ENCODE measurements at regions not wholly inside any gene's neighbourhood (a gene's known extent, or its start where the extent isn't known, plus 50 kb on each side); places are given as distances from the start of the nearest gene placed in this dataset.
"Not testable (repeated sequence)": the region's sequence is repeated elsewhere in the genome, so short reads cannot be mapped to it uniquely, and the experiment has no call there.

DNA sequence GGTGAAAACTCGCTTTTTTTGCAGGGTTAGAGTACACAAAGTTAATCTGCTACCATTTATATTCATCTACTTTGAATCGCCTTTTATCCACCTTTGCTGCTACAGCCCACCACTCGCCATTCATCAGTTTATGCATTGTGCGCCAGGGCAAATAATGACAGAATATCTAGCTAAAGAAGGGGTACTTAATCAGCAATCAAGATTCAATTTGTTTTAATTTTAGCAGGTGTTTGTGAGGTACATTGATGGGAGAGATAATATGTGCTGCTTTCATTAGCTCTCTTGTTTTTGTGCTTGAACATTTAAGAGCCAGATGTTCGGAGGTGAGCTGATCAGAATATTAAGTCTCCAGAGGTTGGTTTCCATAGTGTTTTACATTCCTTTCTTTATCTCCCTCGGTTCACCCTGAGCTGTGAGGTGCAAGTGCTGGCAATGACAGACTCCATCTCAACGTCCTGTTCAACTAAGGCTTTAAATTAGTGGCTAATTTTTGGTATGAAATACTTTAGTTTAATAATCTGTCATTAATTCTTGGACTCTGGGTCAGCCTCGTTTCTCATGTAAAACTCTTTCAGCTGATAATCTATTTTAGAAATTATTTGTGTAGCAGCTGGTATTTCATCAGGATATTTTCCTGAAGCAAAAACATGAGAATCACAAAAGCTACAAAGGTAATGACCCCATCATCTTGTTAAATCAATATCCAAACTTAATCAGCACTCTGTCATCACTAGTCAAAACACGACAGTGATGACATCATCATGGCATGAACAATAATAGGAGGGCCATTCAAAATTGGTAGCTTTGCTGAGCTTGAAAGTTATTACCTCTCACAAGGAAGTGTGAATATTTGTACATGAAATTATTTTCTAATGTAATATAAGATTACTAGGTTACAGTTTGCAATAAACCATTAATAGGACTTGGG, 479.9 kb upstream of the FANCL start:
- DNase-seq (ENCODE audit: low read depth) = no peak

DNA sequence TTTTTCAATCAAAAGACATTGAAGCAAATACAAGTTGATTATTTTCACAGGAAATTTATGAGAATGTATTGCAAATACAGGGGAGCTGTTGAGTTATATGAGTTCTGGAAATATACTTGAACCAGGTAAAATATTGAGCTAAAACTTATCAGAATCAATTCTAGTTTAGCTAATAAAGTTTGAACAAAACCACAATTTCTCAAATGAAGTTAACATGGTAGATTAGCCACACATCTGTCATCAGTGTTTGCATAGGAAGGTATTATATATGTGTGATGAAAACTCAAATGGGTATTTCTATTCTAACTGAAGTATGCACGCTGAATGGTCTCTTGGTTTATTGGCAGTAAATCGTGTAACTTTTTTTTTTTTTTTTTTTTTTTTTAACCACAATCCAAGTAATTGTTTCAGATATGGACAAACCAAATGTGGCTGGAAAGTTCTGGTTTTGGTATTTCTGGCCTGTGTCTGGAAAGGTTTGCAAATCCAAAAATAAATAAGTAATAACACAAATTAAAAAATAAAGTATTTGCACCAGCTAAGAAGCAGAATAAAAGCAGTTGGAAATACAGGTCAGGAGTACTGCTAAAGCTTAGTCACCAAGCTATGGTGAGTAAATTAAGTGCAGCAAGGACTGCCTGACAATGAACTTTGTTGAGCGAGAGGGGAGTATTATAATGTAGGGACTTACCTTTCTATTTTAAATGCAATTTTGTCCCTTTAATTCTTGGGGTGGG, 479.1 kb upstream of the FANCL start:
- no peak for DNase-seq (ENCODE audit: low read depth)

DNA sequence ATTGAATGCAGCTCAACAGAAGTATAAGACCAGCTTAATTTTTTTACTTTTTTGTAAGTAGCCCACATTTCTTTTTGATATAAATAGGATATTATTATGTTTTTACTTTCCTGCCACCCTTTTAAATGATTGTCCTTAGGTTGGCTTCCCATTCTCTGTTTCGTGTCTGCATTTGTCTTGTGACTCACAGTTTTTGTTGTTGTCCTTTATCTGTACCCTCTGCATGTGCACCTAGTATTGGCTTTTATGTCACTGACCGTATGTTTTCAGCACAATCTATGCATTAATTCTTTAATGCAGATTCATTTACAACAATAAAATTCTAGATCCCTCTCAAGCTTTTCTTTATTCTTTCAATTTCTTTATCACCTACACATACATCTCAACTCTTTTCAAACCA, 474.2 kb upstream of the FANCL start:
- DNase-seq (ENCODE audit: low read depth) = no peak

DNA sequence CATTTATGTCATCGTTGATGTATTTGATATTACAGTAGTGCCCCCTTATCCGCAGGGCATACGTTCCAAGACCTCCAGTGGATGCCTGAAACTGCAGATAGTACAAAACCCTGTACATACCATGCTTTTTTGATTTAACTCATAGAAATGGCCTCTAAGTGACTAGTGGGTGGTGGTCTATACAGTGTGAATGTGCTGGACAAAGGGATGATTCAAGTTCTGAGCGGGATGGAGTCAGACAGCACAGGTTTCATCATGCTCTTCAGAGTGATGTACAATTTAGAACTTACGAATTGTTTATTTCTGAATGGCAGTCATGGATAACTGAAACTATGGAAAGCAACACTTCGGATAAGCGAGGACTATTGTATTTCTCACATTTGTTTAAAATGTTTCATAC, 473.1 kb upstream of the FANCL start:
- no peak for DNase-seq (ENCODE audit: low read depth)

DNA sequence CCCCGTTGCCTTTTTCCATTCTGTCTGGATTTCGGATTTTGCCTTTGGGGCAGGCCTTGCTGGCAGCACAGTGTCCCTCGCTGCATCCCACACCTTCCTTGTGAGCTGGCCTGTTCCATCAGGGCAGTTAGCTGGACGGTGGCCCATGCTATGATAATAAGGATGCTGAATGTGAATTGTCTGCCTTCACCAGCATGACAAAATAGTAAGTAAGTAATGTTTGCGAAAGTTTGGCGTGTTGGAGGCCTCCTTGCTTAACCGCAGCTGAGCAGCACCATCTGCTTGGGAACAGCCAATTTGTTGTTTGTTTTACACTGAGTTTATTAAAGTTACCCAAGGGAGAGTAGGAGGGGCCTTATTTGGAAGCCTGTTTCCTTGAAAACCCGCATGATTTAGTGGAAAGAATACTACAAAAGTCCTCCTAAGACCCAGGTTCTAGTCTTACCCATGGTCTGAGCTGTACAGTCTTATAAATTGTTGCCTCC, 469.7 kb upstream of the FANCL start:
- no peak for DNase-seq (ENCODE audit: low read depth)

DNA sequence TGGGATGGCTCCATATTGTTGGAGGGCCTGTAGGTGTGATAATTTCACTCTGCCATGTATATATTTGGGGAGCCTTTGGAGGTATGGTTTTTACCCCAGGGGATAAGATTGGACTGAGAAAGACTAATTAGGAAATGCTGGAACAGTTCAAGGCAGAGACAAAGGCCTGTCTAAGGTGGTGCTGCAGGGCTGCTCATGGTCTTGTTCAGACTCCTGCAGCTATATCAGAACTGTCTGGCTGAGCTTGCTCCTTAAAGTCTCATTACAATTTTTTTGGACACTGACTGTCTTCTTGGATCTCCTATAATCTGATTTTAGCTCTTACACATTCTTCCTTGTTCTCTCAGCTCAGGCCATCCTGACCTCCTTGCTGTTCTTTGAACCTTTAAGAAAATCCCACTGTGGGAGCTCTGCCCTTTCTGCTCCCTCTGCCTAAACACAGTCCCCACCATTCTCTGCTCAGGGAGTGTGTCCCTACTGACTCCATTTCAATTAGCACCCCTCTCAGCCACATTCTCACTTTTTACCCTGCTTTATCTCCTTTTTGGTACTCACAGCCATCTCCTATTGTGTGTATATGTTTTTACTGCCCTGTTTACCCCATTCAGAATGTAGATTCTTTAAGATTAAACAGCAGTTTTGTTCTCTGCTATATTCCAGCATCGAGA, 468.7 kb upstream of the FANCL start:
- no peak for DNase-seq (ENCODE audit: low read depth)

DNA sequence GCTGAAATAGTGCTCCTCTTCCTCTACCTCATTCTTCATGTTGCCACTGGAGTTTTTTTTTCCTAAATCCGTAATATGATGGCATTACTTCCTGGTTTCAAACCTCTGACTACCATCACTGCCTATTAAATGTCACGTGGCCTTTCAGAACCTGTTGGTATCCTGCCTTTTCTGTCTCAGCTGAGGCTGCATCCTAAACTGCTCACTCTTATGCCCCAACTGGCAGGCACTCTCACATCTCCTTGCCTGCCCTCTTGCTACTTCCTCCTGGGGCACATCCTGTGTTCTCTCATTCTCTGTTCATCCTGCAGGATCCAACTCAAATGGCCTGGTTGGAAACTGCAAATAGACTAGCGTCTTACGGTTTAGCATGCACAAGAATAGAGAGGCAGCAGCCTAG, 468.1 kb upstream of the FANCL start:
- no peak for DNase-seq (ENCODE audit: low read depth)

DNA sequence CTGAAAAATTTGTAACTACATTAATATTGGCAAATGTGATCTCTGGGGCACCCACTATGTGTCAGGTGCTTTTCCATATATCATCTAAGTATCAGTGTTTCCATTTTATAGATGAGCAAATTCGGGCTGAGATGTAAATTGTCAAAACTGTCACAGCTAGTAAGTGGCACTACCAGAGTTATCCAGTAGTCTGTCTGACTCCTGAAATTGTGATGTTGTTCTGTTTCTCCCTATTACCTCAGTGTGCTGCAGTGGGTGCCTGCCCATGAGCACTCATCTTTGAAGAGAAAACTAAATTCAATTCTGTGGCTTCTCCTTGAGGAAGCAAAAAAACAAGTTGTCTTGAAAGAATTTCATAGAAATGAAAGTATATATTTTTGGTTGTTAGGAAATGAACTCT, 467.4 kb upstream of the FANCL start:
- no peak for DNase-seq (ENCODE audit: low read depth)

DNA sequence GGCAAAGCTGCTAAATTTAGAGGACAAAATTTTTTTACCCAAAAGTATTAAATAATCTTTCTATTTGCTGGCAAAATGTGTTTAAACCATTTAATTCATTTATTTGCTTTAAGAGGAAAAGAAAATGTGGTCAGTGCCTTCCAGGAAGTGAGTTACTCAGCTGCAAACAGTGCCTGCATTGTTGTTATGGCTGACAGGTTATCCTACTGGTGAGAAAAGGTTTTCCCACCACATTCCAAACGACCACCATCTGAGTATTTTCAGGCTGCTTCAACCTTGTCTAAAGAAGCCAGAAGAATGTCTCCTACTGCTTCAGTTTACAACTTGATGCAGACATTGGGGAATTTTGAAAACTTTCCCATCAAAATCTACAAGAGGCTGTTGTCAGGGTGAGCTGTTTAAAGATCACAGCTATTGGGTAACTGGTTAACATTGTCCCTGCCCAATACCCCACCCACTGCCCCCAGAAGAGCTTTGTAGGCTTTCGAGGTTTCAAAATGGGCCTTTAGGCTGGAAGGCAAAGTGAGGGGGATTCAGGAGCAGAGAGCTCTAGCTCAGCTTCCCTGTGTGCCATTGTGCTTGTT, 461.3 kb upstream of the FANCL start:
- peak; percentile 79 for DNase-seq (ENCODE audit: low read depth)

DNA sequence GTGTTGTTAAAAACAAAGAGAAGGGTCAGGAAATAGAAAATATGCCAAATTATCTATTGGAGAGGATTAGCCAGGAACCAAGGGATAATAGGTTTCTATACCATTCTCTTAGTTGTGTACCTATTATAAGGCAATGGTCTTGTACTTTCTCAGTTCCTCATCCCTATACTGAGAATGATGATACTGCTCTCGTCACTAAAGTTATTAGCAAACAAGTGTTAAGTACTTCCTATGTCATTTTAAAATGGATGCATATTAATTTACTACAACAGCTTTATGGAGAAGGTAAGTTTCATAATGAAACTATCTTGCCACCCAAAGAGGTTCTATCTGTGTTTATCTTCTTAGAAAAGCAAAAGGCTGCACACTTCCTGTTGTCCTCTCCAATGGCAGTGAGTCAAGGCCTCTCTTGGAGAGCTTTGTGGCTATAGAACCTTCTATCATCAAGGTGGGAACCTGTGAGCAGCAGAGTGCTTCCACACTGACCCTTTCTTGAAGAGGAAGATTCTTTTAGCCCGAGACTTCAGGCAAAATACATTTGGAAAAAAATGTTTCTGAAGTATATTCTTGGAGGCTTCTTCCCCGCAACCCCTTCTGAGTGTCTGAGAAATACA, 460.7 kb upstream of the FANCL start:
- peak; percentile 9 for DNase-seq (ENCODE audit: low read depth)

DNA sequence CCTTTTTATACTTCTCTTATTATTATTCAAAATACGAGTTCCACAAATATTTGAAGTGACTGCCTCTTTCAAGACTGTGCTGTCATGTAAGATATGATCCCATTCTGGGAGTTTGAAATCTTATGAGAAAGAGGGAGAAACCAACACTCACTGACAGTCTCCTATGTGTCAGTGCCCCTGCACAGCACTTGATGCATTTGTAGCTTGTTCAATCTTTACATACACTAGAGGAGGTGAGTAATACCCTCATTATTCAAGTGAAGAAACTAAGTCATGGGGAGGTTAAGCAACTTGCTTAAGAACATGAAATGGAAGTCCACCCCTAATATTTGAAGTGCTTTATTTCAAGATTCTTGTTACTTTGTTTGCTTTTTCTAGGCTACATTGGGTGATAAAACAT, 459.5 kb upstream of the FANCL start:
- DNase-seq (ENCODE audit: low read depth) = peak; percentile 56

DNA sequence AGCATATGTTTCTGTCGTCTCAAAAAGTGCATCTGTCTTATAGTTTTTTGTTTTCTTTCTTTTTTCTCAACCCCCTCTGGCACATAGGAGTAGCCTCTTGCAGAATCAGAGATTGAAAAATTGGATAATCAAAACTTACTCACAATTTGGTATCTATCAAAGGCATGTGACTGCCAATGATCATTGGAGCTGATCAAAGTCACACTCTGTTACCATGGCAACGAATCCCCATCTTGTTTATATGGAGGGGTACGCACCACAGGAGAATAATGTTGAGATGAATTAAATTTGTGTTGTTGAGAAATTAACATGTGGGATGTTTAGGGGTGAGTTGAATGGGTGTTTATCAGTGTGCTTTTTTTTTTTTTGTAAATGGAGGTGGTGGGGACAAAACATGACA, 458.3 kb upstream of the FANCL start:
- no peak for DNase-seq (ENCODE audit: low read depth)

DNA sequence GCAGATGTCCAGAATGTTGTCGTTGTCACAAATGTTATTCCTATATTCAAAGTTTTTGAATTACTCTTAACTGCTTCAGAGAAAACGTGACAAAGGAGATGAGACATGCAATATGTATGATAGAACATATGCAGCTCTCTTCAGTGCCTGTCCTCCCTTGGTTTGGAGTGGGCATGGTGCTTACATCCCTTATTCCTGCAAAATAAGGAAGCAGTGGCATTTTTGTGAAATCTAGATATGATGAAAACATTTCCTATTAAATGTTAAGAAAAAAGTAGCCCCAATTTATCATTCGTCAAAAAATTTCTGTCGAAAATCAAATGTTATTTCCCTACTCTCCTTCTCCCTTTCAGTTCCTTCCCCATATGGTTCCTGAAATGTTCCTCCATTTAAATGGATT, 457.5 kb upstream of the FANCL start:
- no peak for DNase-seq (ENCODE audit: low read depth)

DNA sequence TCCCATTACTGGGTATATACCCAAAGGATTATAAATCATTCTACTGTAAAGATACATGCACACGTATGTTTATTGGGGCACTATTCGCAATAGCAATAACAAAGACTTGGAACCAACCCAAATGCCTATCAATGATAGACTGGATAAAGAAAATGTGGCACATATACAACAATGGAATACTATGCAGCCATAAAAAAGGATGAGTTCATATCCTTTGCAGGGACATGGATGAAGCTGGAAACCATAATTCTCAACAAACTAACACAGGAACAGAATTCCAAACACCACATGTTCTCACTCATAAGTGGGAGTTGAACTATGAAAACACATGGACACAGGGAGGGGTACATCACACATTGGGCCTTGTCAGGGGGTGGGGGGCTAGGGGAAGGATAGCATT, 453.0 kb upstream of the FANCL start:
- DNase-seq (ENCODE audit: low read depth) = not testable (repeated sequence)

DNA sequence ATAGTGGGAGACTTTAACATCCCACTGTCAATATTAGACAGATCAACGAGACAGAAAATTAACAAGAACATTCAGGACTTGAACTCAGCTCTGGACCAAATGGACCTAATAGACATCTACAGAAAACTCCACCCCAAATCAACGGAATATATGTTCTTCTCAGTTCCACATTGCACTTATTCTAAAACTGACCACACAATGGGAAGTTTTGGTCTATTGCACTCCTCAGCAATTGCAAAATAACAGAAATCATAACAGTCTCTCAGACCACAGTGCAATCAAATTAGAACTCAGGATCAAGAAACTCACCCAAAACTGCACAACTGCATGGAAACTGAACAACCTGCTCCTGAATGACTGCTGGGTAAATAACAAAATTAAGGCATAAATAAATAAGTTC, 449.9 kb upstream of the FANCL start:
- DNase-seq (ENCODE audit: low read depth) = not testable (repeated sequence)

DNA sequence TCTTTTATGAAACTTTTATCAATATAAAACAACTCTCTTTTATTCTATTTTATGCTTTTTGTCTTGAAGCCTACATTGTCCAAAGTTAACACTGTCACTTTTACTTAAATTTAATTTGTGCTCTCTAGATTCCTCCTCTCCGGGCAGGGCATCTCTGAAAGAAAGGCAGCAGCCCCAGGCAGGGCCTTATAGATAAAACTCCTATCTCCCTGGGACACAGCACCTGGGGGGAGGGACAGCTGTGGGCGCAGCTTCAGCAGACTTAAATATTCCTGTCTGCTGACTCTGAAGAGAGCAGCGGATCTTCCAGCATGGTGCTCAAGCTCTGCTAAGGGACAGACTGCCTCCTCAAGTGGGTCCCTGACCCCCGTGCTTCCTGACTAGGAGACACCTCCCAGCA, 447.7 kb upstream of the FANCL start:
- no peak for DNase-seq (ENCODE audit: low read depth)

DNA sequence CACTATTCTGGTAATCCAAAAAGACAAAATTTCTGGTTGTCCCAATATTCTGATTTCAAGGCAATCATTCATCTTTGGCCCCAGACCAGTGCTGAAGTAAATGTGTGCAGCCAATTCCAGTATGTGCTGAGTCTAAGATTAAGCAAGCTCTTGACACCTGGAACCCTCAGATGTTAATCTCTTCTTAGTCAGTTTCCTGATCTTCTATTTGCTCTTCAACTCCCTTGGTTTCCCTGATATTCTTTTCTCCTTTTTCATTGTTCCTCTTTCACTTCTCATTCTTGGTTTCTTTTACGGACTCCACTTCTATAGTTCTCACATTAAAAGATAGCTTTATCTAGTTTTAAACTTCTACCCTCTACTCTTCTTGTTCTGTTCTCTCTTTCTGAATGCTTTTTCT, 445.7 kb upstream of the FANCL start:
- DNase-seq (ENCODE audit: low read depth) = no peak

DNA sequence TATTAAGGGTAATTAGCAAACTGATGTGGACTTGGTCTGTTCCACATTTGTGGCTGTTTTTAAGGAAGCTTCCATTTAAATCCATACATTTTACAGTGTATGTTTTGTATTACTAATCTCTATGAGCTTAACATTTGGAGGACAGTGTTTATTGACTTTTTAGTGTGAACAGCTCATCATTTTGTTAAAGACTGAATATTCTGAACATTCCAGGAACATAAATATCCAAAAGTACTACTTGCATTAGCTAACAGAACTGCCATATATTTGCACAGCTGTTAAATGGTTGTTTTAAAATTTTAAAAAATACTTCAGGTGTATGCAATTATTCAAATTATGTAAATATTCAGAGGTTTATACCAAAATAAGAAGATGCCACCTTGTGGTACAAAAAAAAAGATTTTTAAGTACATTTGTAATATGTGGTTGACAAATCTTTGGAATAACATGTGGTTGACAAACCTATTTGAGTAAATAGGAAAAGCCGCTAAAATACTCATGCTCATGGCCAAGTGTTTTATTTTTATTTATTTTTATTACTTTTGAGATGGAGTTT, 439.7 kb upstream of the FANCL start:
- DNase-seq (ENCODE audit: low read depth) = peak; percentile 55

DNA sequence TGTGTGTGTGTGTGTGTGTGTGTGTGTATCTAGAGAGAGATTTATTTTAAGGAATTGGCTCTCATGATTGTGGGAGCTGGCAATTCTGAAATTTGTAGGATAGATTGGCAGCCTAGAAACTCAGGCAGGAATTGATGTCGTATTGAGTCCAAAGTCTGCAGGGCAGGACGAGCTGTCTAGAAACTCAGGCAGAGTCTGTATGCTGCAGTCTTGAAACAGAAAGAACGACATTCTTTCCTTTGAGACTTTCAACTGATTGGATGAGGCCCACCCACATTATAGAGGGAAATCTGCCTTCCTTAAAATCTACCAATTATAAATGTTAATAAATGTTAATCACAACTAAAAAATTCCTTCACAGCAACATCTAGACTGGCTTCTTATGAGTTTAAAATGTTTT, 436.6 kb upstream of the FANCL start:
- no peak for DNase-seq (ENCODE audit: low read depth)

DNA sequence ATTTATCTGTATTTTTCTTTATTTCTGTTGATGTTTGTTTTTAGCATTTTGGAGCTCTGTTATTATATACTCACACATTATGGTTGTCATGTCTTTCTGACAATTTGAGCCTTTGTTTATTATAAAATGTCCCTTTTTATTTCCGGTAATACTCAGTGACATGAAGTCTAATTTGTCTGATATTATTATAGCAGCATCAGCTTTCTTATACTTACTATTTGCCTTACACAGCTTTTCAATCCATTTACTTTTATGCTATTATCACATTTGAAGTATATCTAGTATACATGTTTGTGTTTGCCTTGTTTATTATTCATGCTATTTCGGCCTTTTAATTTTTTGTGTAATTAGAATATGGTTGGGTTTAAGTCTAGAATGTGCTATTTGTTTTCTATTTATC, 430.6 kb upstream of the FANCL start:
- no peak for DNase-seq (ENCODE audit: low read depth)

DNA sequence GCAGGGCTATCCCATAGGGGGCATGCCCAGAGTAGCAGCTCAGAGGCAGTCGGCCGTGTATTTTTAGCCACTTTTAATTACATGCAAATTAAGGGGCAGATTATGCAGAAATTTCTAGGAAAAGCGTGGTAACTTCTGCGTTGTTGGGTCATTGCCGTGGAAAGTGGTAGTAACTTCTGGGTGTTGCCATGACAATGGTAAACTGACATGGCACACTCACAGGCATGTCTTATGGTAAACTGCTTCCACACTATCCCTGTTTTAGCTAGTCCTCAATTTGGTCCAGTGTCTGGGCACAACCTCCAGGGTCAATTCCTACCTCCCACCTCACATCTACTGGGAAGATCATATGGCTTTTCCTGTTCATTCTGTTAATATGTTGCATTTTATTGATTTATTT, 428.9 kb upstream of the FANCL start:
- DNase-seq (ENCODE audit: low read depth) = no peak
